SK-N-SH (cell line): ENCODE measurements at regions not wholly inside any gene's neighbourhood (a gene's known extent, or its start where the extent isn't known, plus 50 kb on each side); places are given as distances from the start of the nearest gene placed in this dataset.

ENCODE experiments used
- CTCF ChIP-seq: fragments of 200-600 bp; sonication (generic); IDR thresholded peaks from 2 replicates; pipeline ENCODE4 v1.6.1; 2017; ENCODE audit warnings: antibody characterized with exemption, mild to moderate bottlenecking, moderate library complexity
- RAD21 ChIP-seq: IDR thresholded peaks from 2 replicates; pipeline ENCODE4 v1.6.1; 2012; ENCODE audit warnings: mild to moderate bottlenecking, low read length

- TF ChIP-seq CTCF = no peak
- TF ChIP-seq RAD21 = no peak
Observed at GRCh38 chr3:20648294-20648693, 462.3 kb upstream of the SGO1 start.
